ENCODE measurements at regions not wholly inside any gene's neighbourhood (a gene's known extent, or its start where the extent isn't known, plus 50 kb on each side); places are given as distances from the start of the nearest gene placed in this dataset.

- Mint-ChIP-seq H3K4me1 (no peaks in the 10 kb centered on the region), H3K9me3 (peaks cover 6% of the 10 kb centered on the region), H3K27me3 (ENCODE audit: insufficient read depth, low read depth) (no peaks in the 10 kb centered on the region), H3K4me3 (no peak overlapping the region), H3K27ac (no peak overlapping the region), H3K36me3 (no peaks in the 10 kb centered on the region)
- no peak overlapping the region for H3K4me2 ChIP-seq
- no peak for DNase-seq (ENCODE audit: low spot score)
- H3K79me2 ChIP-seq (ENCODE audit: low read depth): no peaks in the 10 kb centered on the region
- H3K27me3 ChIP-seq: no peaks in the 10 kb centered on the region
- no peaks in the 10 kb centered on the region for H3K9me3 ChIP-seq (ENCODE audit: low read depth)
- H3K4me1 ChIP-seq: no peaks in the 10 kb centered on the region
- no peak overlapping the region for H3K27ac ChIP-seq
- no peak overlapping the region for H3K4me3 ChIP-seq
- no peak for TF ChIP-seq EZH2phosphoT487 (IDR thresholded peaks at IDR 0.05)
- no peak for TF ChIP-seq EZH2 (IDR thresholded peaks at IDR 0.05)
- no peak for TF ChIP-seq CTCF (IDR thresholded peaks at IDR 0.05)
- H3F3A ChIP-seq (ENCODE audit: low read depth): no peaks in the 10 kb centered on the region
- H2AFZ ChIP-seq (replicated peaks): peak overlapping the region; percentile 45
- H3K36me3 ChIP-seq: no peaks in the 10 kb centered on the region
- no peak overlapping the region for H3K9ac ChIP-seq
- no peaks in the 10 kb centered on the region for H4K20me1 ChIP-seq (ENCODE audit: low read depth)
Observed at GRCh38 chr6:84539122-84539856, 225.1 kb downstream of the TBX18 start.

- no peak for TF ChIP-seq CTCF (IDR thresholded peaks at IDR 0.05)
- no peak for TF ChIP-seq EZH2 (IDR thresholded peaks at IDR 0.05)
- TF ChIP-seq EZH2phosphoT487 (IDR thresholded peaks at IDR 0.05): no peak
- Mint-ChIP-seq H3K4me3 (no peak overlapping the region), H3K36me3 (no peaks in the 10 kb centered on the region), H3K9me3 (no peaks in the 10 kb centered on the region), H3K27ac (no peak overlapping the region), H3K4me1 (no peaks in the 10 kb centered on the region), H3K27me3 (ENCODE audit: insufficient read depth, low read depth) (no peaks in the 10 kb centered on the region)
- no peaks in the 10 kb centered on the region for H3K27me3 ChIP-seq
- H3K36me3 ChIP-seq: no peaks in the 10 kb centered on the region
- H3K4me1 ChIP-seq: no peaks in the 10 kb centered on the region
- no peak overlapping the region for H3K4me3 ChIP-seq
- H3F3A ChIP-seq (ENCODE audit: low read depth): no peaks in the 10 kb centered on the region
- H3K9me3 ChIP-seq (ENCODE audit: low read depth): no peaks in the 10 kb centered on the region
- no peak overlapping the region for H3K4me2 ChIP-seq
- no peak overlapping the region for H3K27ac ChIP-seq
- H3K9ac ChIP-seq: no peak overlapping the region
- no peaks in the 10 kb centered on the region for H3K79me2 ChIP-seq (ENCODE audit: low read depth)
- H4K20me1 ChIP-seq (ENCODE audit: low read depth): no peaks in the 10 kb centered on the region
- DNase-seq (ENCODE audit: low spot score): no peak
- no peak overlapping the region for H2AFZ ChIP-seq (replicated peaks)
Observed at GRCh38 chr6:84536885-84537638, 227.3 kb downstream of the TBX18 start.

- H2AFZ ChIP-seq (replicated peaks): no peak overlapping the region
- DNase-seq (ENCODE audit: low spot score): no peak
- Mint-ChIP-seq H3K4me1 (no peaks in the 10 kb centered on the region), H3K9me3 (no peaks in the 10 kb centered on the region), H3K27me3 (ENCODE audit: insufficient read depth, low read depth) (peaks cover 3% of the 10 kb centered on the region), H3K27ac (no peak overlapping the region), H3K4me3 (no peak overlapping the region), H3K36me3 (no peaks in the 10 kb centered on the region)
- H3K4me3 ChIP-seq: no peak overlapping the region
- H3K4me1 ChIP-seq: no peaks in the 10 kb centered on the region
- H3K27me3 ChIP-seq: no peaks in the 10 kb centered on the region
- no peaks in the 10 kb centered on the region for H3K36me3 ChIP-seq
- H3K9ac ChIP-seq: no peak overlapping the region
- no peak overlapping the region for H3K27ac ChIP-seq
- no peaks in the 10 kb centered on the region for H3K9me3 ChIP-seq (ENCODE audit: low read depth)
- H4K20me1 ChIP-seq (ENCODE audit: low read depth): no peaks in the 10 kb centered on the region
- H3K79me2 ChIP-seq (ENCODE audit: low read depth): no peaks in the 10 kb centered on the region
- TF ChIP-seq EZH2 (IDR thresholded peaks at IDR 0.05): no peak
- TF ChIP-seq EZH2phosphoT487 (IDR thresholded peaks at IDR 0.05): no peak
- TF ChIP-seq CTCF (IDR thresholded peaks at IDR 0.05): no peak
- H3K4me2 ChIP-seq: no peak overlapping the region
- no peaks in the 10 kb centered on the region for H3F3A ChIP-seq (ENCODE audit: low read depth)
Observed at GRCh38 chr6:84528201-84528600, 236.2 kb downstream of the TBX18 start.

All from neural progenitor cell (in vitro differentiated cells).